ENCODE measurements at regions not wholly inside any gene's neighbourhood (a gene's known extent, or its start where the extent isn't known, plus 50 kb on each side); places are given as distances from the start of the nearest gene placed in this dataset.

- Histone ChIP-seq H3K4me1 (replicated peaks in 1 of 4; ENCODE audit: control insufficient read depth in 3 of 4, insufficient read depth in 4 of 4, low read length in 3 of 4) (no peaks in the 10 kb centered on the region), H4K20me1 (replicated peaks in 1 of 2; ENCODE audit: control insufficient read depth in 1 of 2, insufficient read depth in 2 of 2, low read length in 2 of 2) (no peaks in the 10 kb centered on the region), H4K8ac (ENCODE audit: extremely low read depth, insufficient read depth, low read length) (no peak overlapping the region), H3K79me2 (ENCODE audit: control insufficient read depth in 1 of 2, insufficient read depth in 2 of 2, low read length in 2 of 2) (no peaks in the 10 kb centered on the region), H3K27me3 (replicated peaks in 1 of 4; ENCODE audit: control insufficient read depth in 3 of 4, extremely low read depth in 1 of 4, insufficient read depth in 3 of 4, low read length in 3 of 4) (no peaks in the 10 kb centered on the region), H2AK5ac (ENCODE audit: low read depth, low read length) (no peak overlapping the region), H3K36me3 (ENCODE audit: control insufficient read depth in 2 of 4, insufficient read depth in 4 of 4, low read length in 3 of 4) (no peaks in the 10 kb centered on the region), H3K9me3 (ENCODE audit: insufficient read depth in 2 of 2, low read depth in 1 of 2, low read length in 1 of 2) (peaks cover 52 to 53% of the 10 kb centered on the region in 2 experiments), H3K4me3 (ENCODE audit: extremely low read depth in 1 of 4, insufficient read depth in 2 of 4, low read depth in 3 of 4, low read length in 4 of 4) (no peak overlapping the region), H3K14ac (ENCODE audit: insufficient read length) (no peak overlapping the region), H3K56ac (replicated peaks; ENCODE audit: insufficient read length, low read depth, low read length) (no peak overlapping the region), H2AFZ (ENCODE audit: low read length) (no peak overlapping the region), H3K23me2 (ENCODE audit: low read depth, low read length) (no peaks in the 10 kb centered on the region), H2BK15ac (ENCODE audit: low read length) (no peak overlapping the region), H3K4ac (replicated peaks; ENCODE audit: insufficient read length, low read depth, low read length) (no peak overlapping the region), H2BK5ac (ENCODE audit: low read depth, low read length) (no peak overlapping the region), H3K4me2 (ENCODE audit: insufficient read depth in 1 of 2, low read depth in 2 of 2, low read length in 2 of 2) (no peak overlapping the region), H3K18ac (ENCODE audit: extremely low read depth, low read length) (no peak overlapping the region), H4K5ac (ENCODE audit: insufficient read length, low read depth, low read length) (no peak overlapping the region), H3K23ac (ENCODE audit: insufficient read length) (no peak overlapping the region), H3K27ac (ENCODE audit: low read depth, low read length) (no peak overlapping the region), H2BK12ac (ENCODE audit: low read depth, low read length) (no peak overlapping the region), H3K9ac (replicated peaks in 1 of 4; ENCODE audit: extremely low read depth in 1 of 4, low read depth in 3 of 4, low read length in 3 of 4) (no peak overlapping the region), H4K91ac (replicated peaks; ENCODE audit: insufficient read length, low read length) (no peak overlapping the region), H2BK20ac (ENCODE audit: low read length) (no peak overlapping the region), H2BK120ac (replicated peaks; ENCODE audit: low read depth, low read length) (no peak overlapping the region), H3K79me1 (ENCODE audit: low read depth, low read length) (no peaks in the 10 kb centered on the region)
- ChIA-PET POLR2A (ENCODE audit: partially characterized antibody) (no interaction called here), CTCF (ENCODE audit: partially characterized antibody) (no interaction called here)
- DNase-seq (ENCODE audit: low read depth in 1 of 2, low spot score in 2 of 2) (no peak), FAIRE-seq (no peak)
- no peak for TF ChIP-seq TAF1 (IDR thresholded peaks at IDR 0.05; ENCODE audit: low read depth, low read length)
- no peak for TF ChIP-seq MAFK (IDR thresholded peaks at IDR 0.05; ENCODE audit: low read depth, low read length)
- TF ChIP-seq CTBP2 (IDR thresholded peaks at IDR 0.05; ENCODE audit: borderline replicate concordance, insufficient read depth, insufficient read length, low read length), result no peak
- no peak for TF ChIP-seq BCL11A (IDR thresholded peaks at IDR 0.05; ENCODE audit: low read depth in 2 of 2, low read length in 2 of 2)
- TF ChIP-seq RAD21 (IDR thresholded peaks at IDR 0.05 in 1 of 2, conservative IDR thresholded peaks at IDR 0.05 in 1 of 2; ENCODE audit: low read depth in 2 of 2, low read length in 2 of 2), result peak in 1 of 2 experiments; percentile 21; a peak in 2 of 4 replicates
- no peak for TF ChIP-seq RNF2 (IDR thresholded peaks at IDR 0.05; ENCODE audit: borderline replicate concordance, low read depth, low read length, missing control alignments, poor library complexity, severe bottlenecking)
- 83% methylated on average over 1 of the region's 1 CpG; no CpG with 5 or more reads in 1 of the 2 experiments for WGBS, 2 experiments (ENCODE audit: extremely low coverage in 1 of 2, insufficient coverage in 1 of 2, insufficient read length in 1 of 2, insufficient replicate concordance in 2 of 2, low coverage in 1 of 2, low lambda C conversion rate in 2 of 2, missing lambda C conversion rate in 1 of 2)
These were observed 120.8 kb downstream of the EMB start for GRCh38 chr5:50320131-50320749.
